Ovary (tissue), 7 donors: ENCODE measurements at regions not wholly inside any gene's neighbourhood (a gene's known extent, or its start where the extent isn't known, plus 50 kb on each side); places are given as distances from the start of the nearest gene placed in this dataset.

Experiments
- DNase-seq, 5 donors: peaks; one replicate each; pipeline ENCODE4 v3.0.0-alpha.2; 2019 to 2020
- H3K27ac ChIP-seq, 2 donors: fragments of 200-600 bp; one replicate each; pipeline versions ENCODE4 v1.5.1 to v1.8.0; 2019 to 2022
- H3K27me3 ChIP-seq: fragments of 200-600 bp; one replicate; pipeline ENCODE4 v1.8.0; 2022
- H3K36me3 ChIP-seq: fragments of 200-600 bp; sonication (generic); one replicate; pipeline ENCODE4 v1.5.1; 2019
- H3K4me1 ChIP-seq: one replicate; pipeline ENCODE4 v1.8.1; 2013; ENCODE audit warnings: mild to moderate bottlenecking, moderate library complexity; ENCODE audit not compliant: insufficient read depth
- H3K4me3 ChIP-seq: fragments of 200-600 bp; sonication (generic); one replicate; pipeline ENCODE4 v1.5.1; 2017
- H3K9me3 ChIP-seq, 2 donors: fragments of 200-600 bp in 1 of 2; sonication (generic) in 1 of 2; one replicate each; pipeline versions ENCODE4 v1.5.1 to v1.8.1; 2013 to 2019; ENCODE audit warnings: mild to moderate bottlenecking in 1 of 2, moderate library complexity in 1 of 2
- EP300 ChIP-seq: sonication (generic); formaldehyde crosslinking; IDR thresholded peaks from one replicate; pipeline ENCODE4 v1.6.1; 2017; ENCODE audit warnings: antibody characterized with exemption
- POLR2A ChIP-seq: fragments of 450-650 bp; IDR thresholded peaks from one replicate; pipeline ENCODE4 v1.6.1; 2017; ENCODE audit warnings: antibody characterized with exemption, mild to moderate bottlenecking, moderate library complexity
- WGBS, 3 donors: extraction: QIAGEN DNeasy Blood & Tissue Kit in 1 of 3; methylation state at CpG; one replicate each; pipeline versions ENCODE4 v1.1.5 to v1.1.7; 2013 to 2017; 5-methylcytosine and 5-hydroxymethylcytosine counted together
- intact Hi-C, 4 donors: fragments of 100-400 bp; cut with DNase I; formaldehyde crosslinking; loops; one replicate each; pipeline versions ENCODE4 v1.11.0 to v1.15.1; 2022 to 2023
- TF ChIP-seq, protein P1 (sequence below), 3 donors: fragments of 450-650 bp in 2 of 3; fragments of 200-600 bp in 1 of 3; IDR thresholded peaks; one replicate each; pipeline versions ENCODE4 v1.5.1 to v1.8.0; 2016 to 2022; ENCODE audit warnings: antibody characterized with exemption in 3 of 3, mild to moderate bottlenecking in 1 of 3
- donor health status: DM: no; HTN: no; CAD: no; lungs with moderate emphysema.
- donor health status: DM: no; HTN: no; CAD: no.
- donor health status: Bipolar disorder and iron deficiency.
- donor health status: DM: no; HTN: no; CAD: no.
- donor health status: DM: yes; HTN: yes; CAD: no.

DNA sequence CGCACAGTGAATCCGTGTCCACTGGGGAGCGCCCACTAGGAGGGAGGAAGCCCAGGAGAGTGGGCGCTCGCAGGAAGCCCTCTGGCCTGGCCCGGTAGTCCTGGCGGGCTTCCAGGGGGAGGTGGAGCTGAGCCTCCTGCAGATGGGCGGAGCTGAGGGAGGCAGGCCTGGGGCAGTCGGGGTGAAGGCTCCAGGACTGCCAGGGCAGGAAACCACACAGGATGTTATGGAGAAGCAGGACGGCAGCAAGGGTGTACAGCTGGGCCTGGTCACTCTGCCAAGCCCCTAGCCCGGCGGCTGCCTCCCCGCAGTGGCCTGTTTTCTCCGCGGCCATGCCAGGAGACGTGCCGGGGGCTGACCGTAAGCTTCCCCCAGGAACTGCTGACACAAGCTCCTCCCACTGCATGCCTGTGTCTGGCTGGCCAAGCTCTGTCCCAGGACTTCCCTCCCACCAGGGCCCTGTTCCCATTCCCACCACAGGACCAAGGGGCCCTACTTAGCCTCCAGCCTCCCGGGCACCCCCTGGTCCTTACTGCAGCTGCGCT is 143.4 kb upstream of the C14orf180 start:
- Histone ChIP-seq H3K27me3 (no peaks in the 10 kb centered on the region), H3K4me3 (no peak overlapping the region), H3K27ac (peak overlapping the region; percentile 51 to 73), H3K4me1 (peaks cover 9% of the 10 kb centered on the region), H3K36me3 (no peaks in the 10 kb centered on the region), H3K9me3 (no peaks in the 10 kb centered on the region)
- WGBS, 3 donors = 6 to 10% (median 7%) methylated on average over 20 of the region's 20 CpGs
- peak; percentile 70 to 88 (median 87) for DNase-seq
- intact Hi-C loops = no loop called here
- TF ChIP-seq, protein P1, sequence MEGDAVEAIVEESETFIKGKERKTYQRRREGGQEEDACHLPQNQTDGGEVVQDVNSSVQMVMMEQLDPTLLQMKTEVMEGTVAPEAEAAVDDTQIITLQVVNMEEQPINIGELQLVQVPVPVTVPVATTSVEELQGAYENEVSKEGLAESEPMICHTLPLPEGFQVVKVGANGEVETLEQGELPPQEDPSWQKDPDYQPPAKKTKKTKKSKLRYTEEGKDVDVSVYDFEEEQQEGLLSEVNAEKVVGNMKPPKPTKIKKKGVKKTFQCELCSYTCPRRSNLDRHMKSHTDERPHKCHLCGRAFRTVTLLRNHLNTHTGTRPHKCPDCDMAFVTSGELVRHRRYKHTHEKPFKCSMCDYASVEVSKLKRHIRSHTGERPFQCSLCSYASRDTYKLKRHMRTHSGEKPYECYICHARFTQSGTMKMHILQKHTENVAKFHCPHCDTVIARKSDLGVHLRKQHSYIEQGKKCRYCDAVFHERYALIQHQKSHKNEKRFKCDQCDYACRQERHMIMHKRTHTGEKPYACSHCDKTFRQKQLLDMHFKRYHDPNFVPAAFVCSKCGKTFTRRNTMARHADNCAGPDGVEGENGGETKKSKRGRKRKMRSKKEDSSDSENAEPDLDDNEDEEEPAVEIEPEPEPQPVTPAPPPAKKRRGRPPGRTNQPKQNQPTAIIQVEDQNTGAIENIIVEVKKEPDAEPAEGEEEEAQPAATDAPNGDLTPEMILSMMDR (IDR thresholded peaks at IDR 0.05) = no peak
- TF ChIP-seq POLR2A (no peak), EP300 (no peak)

DNA sequence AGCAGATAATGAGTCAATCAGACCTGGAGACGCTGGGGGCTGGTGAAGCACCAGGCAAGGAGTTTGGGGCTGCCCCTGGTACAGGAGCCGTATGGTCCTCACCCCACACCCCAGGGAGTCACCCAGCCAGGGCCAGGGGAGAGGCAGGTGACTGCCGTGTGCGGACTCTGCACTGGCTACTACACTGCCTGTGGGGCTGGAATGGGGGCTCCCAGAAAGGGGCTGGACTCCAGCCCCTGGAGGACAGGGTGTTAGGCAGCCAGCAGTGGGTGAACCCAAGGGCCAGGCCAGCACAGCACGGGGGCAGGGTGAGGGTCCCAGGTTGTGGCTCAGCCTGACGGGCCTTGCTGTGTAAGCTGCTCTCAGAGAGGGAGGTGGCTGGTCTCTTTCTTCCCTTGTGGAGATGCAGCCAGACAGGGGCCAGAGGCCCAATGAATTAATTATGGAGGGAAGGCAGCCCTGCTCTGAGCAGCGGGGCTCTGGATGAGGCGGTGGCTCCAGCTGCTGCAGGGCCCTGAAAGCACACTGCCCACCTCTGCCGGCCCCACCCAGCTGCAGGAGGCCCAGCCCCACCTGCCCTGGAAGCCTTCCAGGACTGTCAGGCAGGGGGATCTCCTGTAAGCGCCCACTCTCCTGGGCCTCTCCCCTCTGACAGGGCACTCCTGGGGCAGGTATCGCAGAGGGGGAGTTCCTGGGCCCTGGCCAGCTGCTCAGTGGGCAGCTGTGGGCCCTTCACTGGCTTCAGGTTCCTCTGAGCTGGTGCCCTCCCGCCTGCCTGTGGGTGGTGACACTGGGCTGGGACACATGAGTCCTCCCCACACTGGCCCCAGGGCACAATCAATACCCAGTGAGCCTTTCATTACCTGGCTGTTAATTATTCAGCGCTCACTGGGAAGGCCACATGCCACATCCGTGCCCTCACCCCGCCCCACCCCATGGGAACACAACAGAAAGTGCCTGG is 142.5 kb upstream of the C14orf180 start:
- H3K9me3 ChIP-seq = no peaks in the 10 kb centered on the region
- 71 to 76% (median 72%) methylated on average over 15 of the region's 15 CpGs for WGBS, 3 donors
- H3K27ac ChIP-seq = peak overlapping the region; percentile 51 to 73
- peak in 2 of 5 donors; percentile 31 to 36 for DNase-seq
- TF ChIP-seq EP300 (no peak), POLR2A (no peak)
- TF ChIP-seq, protein P1 (IDR thresholded peaks at IDR 0.05) = no peak
- H3K4me1 ChIP-seq = peaks cover 9% of the 10 kb centered on the region
- no peak overlapping the region for H3K4me3 ChIP-seq
- H3K36me3 ChIP-seq = no peaks in the 10 kb centered on the region
- intact Hi-C loops = no loop called here
- no peaks in the 10 kb centered on the region for H3K27me3 ChIP-seq

DNA sequence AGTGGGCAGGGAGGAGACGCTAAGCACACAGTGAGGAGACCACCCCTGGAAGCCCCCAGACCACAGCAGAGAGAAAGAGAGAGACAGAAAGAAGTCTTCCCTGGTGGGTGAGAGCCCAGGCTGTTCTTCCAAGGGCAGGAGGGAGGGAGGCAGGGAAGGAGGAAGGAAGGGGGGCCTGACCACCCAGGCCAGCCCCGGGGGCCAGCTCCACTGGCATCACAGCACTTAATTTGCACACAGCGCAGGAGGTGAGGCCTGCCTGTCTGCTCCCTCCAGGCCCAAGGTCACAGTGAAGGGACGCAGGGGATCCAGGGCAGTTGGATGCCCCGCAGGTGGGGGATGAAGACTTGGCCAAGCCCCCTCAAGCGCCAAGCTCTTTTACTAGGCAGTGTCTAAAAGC is 141.9 kb upstream of the C14orf180 start:
- peaks cover 9% of the 10 kb centered on the region for H3K4me1 ChIP-seq
- peak in 1 of 5 donors; percentile 13 for DNase-seq

DNA sequence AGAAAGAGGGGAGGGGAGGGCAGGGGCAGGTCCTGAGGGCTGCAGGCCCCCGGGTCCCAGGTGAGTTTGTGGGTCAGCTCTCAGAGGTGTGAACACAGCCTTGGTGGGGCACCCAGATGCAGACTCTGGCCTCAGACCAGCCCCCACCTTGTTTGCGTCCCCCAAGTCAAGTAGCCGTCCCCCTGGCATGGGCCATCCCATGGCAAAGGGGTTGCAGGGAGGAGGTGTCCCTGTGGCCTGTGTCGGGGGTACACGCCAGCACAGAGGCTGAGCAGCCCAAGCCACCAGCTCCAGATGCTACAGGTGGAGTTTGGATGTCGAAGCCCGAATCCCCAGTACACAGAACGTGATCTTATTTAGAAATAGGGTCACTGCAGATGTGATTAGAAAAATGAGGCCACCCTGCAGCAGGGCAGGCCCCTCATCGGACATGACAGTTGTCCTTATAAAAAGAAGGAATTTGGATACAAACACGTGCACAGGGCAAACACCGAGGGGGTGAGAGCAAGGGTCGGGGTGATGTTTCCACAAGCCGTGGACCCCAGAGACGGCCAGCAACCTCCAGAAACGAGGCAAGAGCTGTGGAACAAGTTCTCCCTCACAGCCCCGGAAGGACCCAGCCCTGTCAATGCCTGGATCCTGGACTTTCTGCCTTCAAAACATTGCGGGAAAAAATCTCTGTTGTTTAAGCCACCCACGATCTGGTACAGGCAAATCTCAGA is 141.2 kb upstream of the C14orf180 start:
- Histone ChIP-seq H3K4me1 (peaks cover 9% of the 10 kb centered on the region), H3K27me3 (no peaks in the 10 kb centered on the region), H3K27ac (no peak overlapping the region), H3K9me3 (no peaks in the 10 kb centered on the region), H3K36me3 (no peaks in the 10 kb centered on the region), H3K4me3 (no peak overlapping the region)
- TF ChIP-seq, protein P1 (IDR thresholded peaks at IDR 0.05) = no peak
- TF ChIP-seq POLR2A (no peak), EP300 (no peak)
- intact Hi-C loops = no loop called here
- peak in 1 of 5 donors; percentile 17 for DNase-seq
- WGBS, 3 donors = 90 to 92% (median 90%) methylated on average over 18 of the region's 18 CpGs

More for the DNA sequence above, 141.9 kb upstream of the C14orf180 start:
- TF ChIP-seq EP300 (no peak), POLR2A (no peak)
- TF ChIP-seq, protein P1 (IDR thresholded peaks at IDR 0.05) = no peak
- no peaks in the 10 kb centered on the region for H3K36me3 ChIP-seq
- no peaks in the 10 kb centered on the region for H3K9me3 ChIP-seq
- no peak overlapping the region for H3K27ac ChIP-seq
- H3K4me3 ChIP-seq = no peak overlapping the region
- WGBS, 3 donors = 82 to 86% (median 84%) methylated on average over 6 of the region's 6 CpGs
- intact Hi-C loops = no loop called here
- no peaks in the 10 kb centered on the region for H3K27me3 ChIP-seq
